Left ventricle myocardium superior (tissue), 1 donor: ENCODE measurements at regions not wholly inside any gene's neighbourhood (a gene's known extent, or its start where the extent isn't known, plus 50 kb on each side); places are given as distances from the start of the nearest gene placed in this dataset.
A peak's percentile ranks its signal among the peaks of the same experiment; 100 is the strongest.
"Not testable (repeated sequence)": the region's sequence is repeated elsewhere in the genome, so short reads cannot be mapped to it uniquely, and the experiment has no call there.

Experiments used
- ATAC-seq: fragments of 200-7000 bp; cut with Tn5 transposase; one replicate; pipeline ENCODE4 v1.9.1; 2020; ENCODE audit warnings: mild to moderate bottlenecking, moderate library complexity
- DNase-seq: peaks from one replicate; pipeline ENCODE4 v3.0.0-alpha.2; 2020
- intact Hi-C: fragments of 100-400 bp; cut with micrococcal nuclease; formaldehyde crosslinking; loops from one replicate; pipeline ENCODE4 v1.11.0; 2022
- donor health status: DM: no; HTN: yes; CAD: no; lungs with severe emphysema.

GRCh38 chr12:105507311-105508038 is 177.0 kb downstream of the C12orf75 start:
- ATAC-seq = no peak
- DNase-seq = no peak
- intact Hi-C loops = no loop called here

- DNase-seq (no peak), ATAC-seq (no peak)
- intact Hi-C loops = no loop called here
These were observed 177.6 kb downstream of the C12orf75 start for GRCh38 chr12:105508096-105508495.

- intact Hi-C loops = no loop called here
- ATAC-seq = no peak
- no peak for DNase-seq
These were observed 180.0 kb downstream of the C12orf75 start for GRCh38 chr12:105510526-105510925.

GRCh38 chr12:105512861-105513260 is 182.4 kb downstream of the C12orf75 start:
- intact Hi-C loops, DNase-seq, ATAC-seq: not testable (repeated sequence)

- intact Hi-C loops = no loop called here
- ATAC-seq (no peak), DNase-seq (no peak)
These were observed 191.8 kb downstream of the C12orf75 start for GRCh38 chr12:105522166-105522825.

GRCh38 chr12:105523164-105524057 is 192.9 kb downstream of the C12orf75 start:
- ATAC-seq (peak; percentile 99), DNase-seq (peak; percentile 90)
- intact Hi-C loops = no loop called here

GRCh38 chr12:105524961-105525360 is 194.5 kb downstream of the C12orf75 start:
- DNase-seq = no peak
- no peak for ATAC-seq
- intact Hi-C loops = no loop called here

GRCh38 chr12:105534068-105534467 is 203.6 kb downstream of the C12orf75 start:
- ATAC-seq (no peak), DNase-seq (no peak)
- intact Hi-C loops = no loop called here

GRCh38 chr12:105535033-105535432 is 204.5 kb downstream of the C12orf75 start:
- intact Hi-C loops, DNase-seq, ATAC-seq: not testable (repeated sequence)

GRCh38 chr12:105538880-105539279 is 208.4 kb downstream of the C12orf75 start:
- DNase-seq (no peak), ATAC-seq (no peak)
- intact Hi-C loops = no loop called here

- ATAC-seq = no peak
- DNase-seq = no peak
- intact Hi-C loops = no loop called here
These were observed 209.2 kb downstream of the C12orf75 start for GRCh38 chr12:105539735-105540134.

GRCh38 chr12:105547786-105548185 is 217.3 kb downstream of the C12orf75 start:
- DNase-seq (no peak), ATAC-seq (no peak)
- intact Hi-C loops = no loop called here

GRCh38 chr12:105548626-105549025 is 218.1 kb downstream of the C12orf75 start:
- no peak for DNase-seq
- ATAC-seq = no peak
- intact Hi-C loops = no loop called here

- DNase-seq = no peak
- peak; percentile 23 for ATAC-seq
- intact Hi-C loops = no loop called here
These were observed 221.6 kb downstream of the C12orf75 start for GRCh38 chr12:105552056-105552455.

GRCh38 chr12:105554223-105554678 is 223.8 kb downstream of the C12orf75 start:
- ATAC-seq = no peak
- DNase-seq = no peak
- intact Hi-C loops = no loop called here

GRCh38 chr12:105554856-105555255 is 224.4 kb downstream of the C12orf75 start:
- intact Hi-C loops = no loop called here
- DNase-seq (no peak), ATAC-seq (no peak)

- intact Hi-C loops = no loop called here
- ATAC-seq (no peak), DNase-seq (no peak)
These were observed 225.2 kb downstream of the C12orf75 start for GRCh38 chr12:105555556-105556295.

- no peak for DNase-seq
- intact Hi-C loops = no loop called here
- ATAC-seq = no peak
These were observed 228.8 kb downstream of the C12orf75 start for GRCh38 chr12:105559310-105559709.

GRCh38 chr12:105561546-105562198 is 231.2 kb downstream of the C12orf75 start:
- DNase-seq (no peak), ATAC-seq (peak; percentile 85)
- intact Hi-C loops = no loop called here
